ENCODE measurements at regions not wholly inside any gene's neighbourhood (a gene's known extent, or its start where the extent isn't known, plus 50 kb on each side); places are given as distances from the start of the nearest gene placed in this dataset.

- no peaks in the 10 kb centered on the region for H3K27me3 ChIP-seq (ENCODE audit: insufficient read depth, insufficient read length)
- H3K4me1 ChIP-seq (ENCODE audit: insufficient read depth, insufficient read length), result no peaks in the 10 kb centered on the region
- TF ChIP-seq ZNF274 (IDR thresholded peaks at IDR 0.05; ENCODE audit: low read depth, low read length) (no peak), SUZ12 (IDR thresholded peaks at IDR 0.05; ENCODE audit: extremely low read depth, insufficient read depth, insufficient read length) (no peak), YY1 (IDR thresholded peaks at IDR 0.05; ENCODE audit: insufficient read depth, insufficient read length) (no peak)
- H3K4me3 ChIP-seq (ENCODE audit: insufficient read length, low read depth), result no peak overlapping the region
- no peaks in the 10 kb centered on the region for H3K9me3 ChIP-seq (ENCODE audit: insufficient read depth, low read length)
- no peaks in the 10 kb centered on the region for H3K36me3 ChIP-seq (ENCODE audit: insufficient read depth, insufficient read length, low read length)
- no peak for DNase-seq (ENCODE audit: low read depth, low spot score)
- H3K9ac ChIP-seq (ENCODE audit: insufficient read length, low read depth), result no peak overlapping the region
Measured at GRCh38 chr2:204361738-204362137, 183.5 kb upstream of the PARD3B start.

- no peaks in the 10 kb centered on the region for H3K4me1 ChIP-seq (ENCODE audit: insufficient read depth, insufficient read length)
- no peak overlapping the region for H3K9ac ChIP-seq (ENCODE audit: insufficient read length, low read depth)
- H3K9me3 ChIP-seq (ENCODE audit: insufficient read depth, low read length), result no peaks in the 10 kb centered on the region
- no peaks in the 10 kb centered on the region for H3K27me3 ChIP-seq (ENCODE audit: insufficient read depth, insufficient read length)
- TF ChIP-seq SUZ12 (IDR thresholded peaks at IDR 0.05; ENCODE audit: extremely low read depth, insufficient read depth, insufficient read length) (no peak), YY1 (IDR thresholded peaks at IDR 0.05; ENCODE audit: insufficient read depth, insufficient read length) (no peak), ZNF274 (IDR thresholded peaks at IDR 0.05; ENCODE audit: low read depth, low read length) (no peak)
- H3K4me3 ChIP-seq (ENCODE audit: insufficient read length, low read depth), result no peak overlapping the region
- DNase-seq (ENCODE audit: low read depth, low spot score), result no peak
- H3K36me3 ChIP-seq (ENCODE audit: insufficient read depth, insufficient read length, low read length), result no peaks in the 10 kb centered on the region
Measured at GRCh38 chr2:204362581-204362980, 182.7 kb upstream of the PARD3B start.

- no peaks in the 10 kb centered on the region for H3K27me3 ChIP-seq (ENCODE audit: insufficient read depth, insufficient read length)
- no peaks in the 10 kb centered on the region for H3K4me1 ChIP-seq (ENCODE audit: insufficient read depth, insufficient read length)
- H3K9me3 ChIP-seq (ENCODE audit: insufficient read depth, low read length), result no peaks in the 10 kb centered on the region
- DNase-seq (ENCODE audit: low read depth, low spot score), result no peak
- no peak for TF ChIP-seq ZNF274 (IDR thresholded peaks at IDR 0.05; ENCODE audit: low read depth, low read length)
- TF ChIP-seq YY1 (IDR thresholded peaks at IDR 0.05; ENCODE audit: insufficient read depth, insufficient read length), result no peak
- TF ChIP-seq SUZ12 (IDR thresholded peaks at IDR 0.05; ENCODE audit: extremely low read depth, insufficient read depth, insufficient read length), result no peak
- H3K4me3 ChIP-seq (ENCODE audit: insufficient read length, low read depth), result no peak overlapping the region
- H3K36me3 ChIP-seq (ENCODE audit: insufficient read depth, insufficient read length, low read length), result no peaks in the 10 kb centered on the region
- no peak overlapping the region for H3K9ac ChIP-seq (ENCODE audit: insufficient read length, low read depth)
Measured at GRCh38 chr2:204363513-204363912, 181.8 kb upstream of the PARD3B start.

- no peaks in the 10 kb centered on the region for H3K9me3 ChIP-seq (ENCODE audit: insufficient read depth, low read length)
Measured at GRCh38 chr2:204364860-204365535, 180.3 kb upstream of the PARD3B start.

GRCh38 chr2:204365811-204366210 is 179.5 kb upstream of the PARD3B start:
- no peaks in the 10 kb centered on the region for H3K4me1 ChIP-seq (ENCODE audit: insufficient read depth, insufficient read length)
- TF ChIP-seq SUZ12 (IDR thresholded peaks at IDR 0.05; ENCODE audit: extremely low read depth, insufficient read depth, insufficient read length) (no peak), ZNF274 (IDR thresholded peaks at IDR 0.05; ENCODE audit: low read depth, low read length) (no peak), YY1 (IDR thresholded peaks at IDR 0.05; ENCODE audit: insufficient read depth, insufficient read length) (no peak)
- no peak overlapping the region for H3K9ac ChIP-seq (ENCODE audit: insufficient read length, low read depth)
- no peaks in the 10 kb centered on the region for H3K36me3 ChIP-seq (ENCODE audit: insufficient read depth, insufficient read length, low read length)
- DNase-seq (ENCODE audit: low read depth, low spot score), result no peak
- no peak overlapping the region for H3K4me3 ChIP-seq (ENCODE audit: insufficient read length, low read depth)
- no peaks in the 10 kb centered on the region for H3K9me3 ChIP-seq (ENCODE audit: insufficient read depth, low read length)
- no peaks in the 10 kb centered on the region for H3K27me3 ChIP-seq (ENCODE audit: insufficient read depth, insufficient read length)

More at GRCh38 chr2:204364860-204365535, 180.3 kb upstream of the PARD3B start:
- H3K4me3 ChIP-seq (ENCODE audit: insufficient read length, low read depth), result no peak overlapping the region
- H3K36me3 ChIP-seq (ENCODE audit: insufficient read depth, insufficient read length, low read length), result no peaks in the 10 kb centered on the region
- DNase-seq (ENCODE audit: low read depth, low spot score), result no peak
- TF ChIP-seq SUZ12 (IDR thresholded peaks at IDR 0.05; ENCODE audit: extremely low read depth, insufficient read depth, insufficient read length), result no peak
- TF ChIP-seq ZNF274 (IDR thresholded peaks at IDR 0.05; ENCODE audit: low read depth, low read length), result no peak
- no peak for TF ChIP-seq YY1 (IDR thresholded peaks at IDR 0.05; ENCODE audit: insufficient read depth, insufficient read length)
- H3K27me3 ChIP-seq (ENCODE audit: insufficient read depth, insufficient read length), result no peaks in the 10 kb centered on the region
- no peak overlapping the region for H3K9ac ChIP-seq (ENCODE audit: insufficient read length, low read depth)
- no peaks in the 10 kb centered on the region for H3K4me1 ChIP-seq (ENCODE audit: insufficient read depth, insufficient read length)

- H3K27me3 ChIP-seq (ENCODE audit: insufficient read depth, insufficient read length), result no peaks in the 10 kb centered on the region
- no peak for TF ChIP-seq YY1 (IDR thresholded peaks at IDR 0.05; ENCODE audit: insufficient read depth, insufficient read length)
- H3K9ac ChIP-seq (ENCODE audit: insufficient read length, low read depth), result no peak overlapping the region
- H3K4me1 ChIP-seq (ENCODE audit: insufficient read depth, insufficient read length), result no peaks in the 10 kb centered on the region
- H3K9me3 ChIP-seq (ENCODE audit: insufficient read depth, low read length), result no peaks in the 10 kb centered on the region
- no peak overlapping the region for H3K4me3 ChIP-seq (ENCODE audit: insufficient read length, low read depth)
- no peak for DNase-seq (ENCODE audit: low read depth, low spot score)
- H3K36me3 ChIP-seq (ENCODE audit: insufficient read depth, insufficient read length, low read length), result no peaks in the 10 kb centered on the region
Measured at GRCh38 chr2:204367466-204367865, 177.8 kb upstream of the PARD3B start.

GRCh38 chr2:204370172-204370718 is 175.0 kb upstream of the PARD3B start:
- TF ChIP-seq ZNF274 (IDR thresholded peaks at IDR 0.05; ENCODE audit: low read depth, low read length), result no peak
- no peak for TF ChIP-seq YY1 (IDR thresholded peaks at IDR 0.05; ENCODE audit: insufficient read depth, insufficient read length)
- TF ChIP-seq SUZ12 (IDR thresholded peaks at IDR 0.05; ENCODE audit: extremely low read depth, insufficient read depth, insufficient read length), result no peak
- DNase-seq (ENCODE audit: low read depth, low spot score), result peak; percentile 6
- no peaks in the 10 kb centered on the region for H3K27me3 ChIP-seq (ENCODE audit: insufficient read depth, insufficient read length)
- H3K9me3 ChIP-seq (ENCODE audit: insufficient read depth, low read length), result no peaks in the 10 kb centered on the region
- no peaks in the 10 kb centered on the region for H3K36me3 ChIP-seq (ENCODE audit: insufficient read depth, insufficient read length, low read length)
- H3K4me3 ChIP-seq (ENCODE audit: insufficient read length, low read depth), result no peak overlapping the region
- H3K4me1 ChIP-seq (ENCODE audit: insufficient read depth, insufficient read length), result no peaks in the 10 kb centered on the region
- no peak overlapping the region for H3K9ac ChIP-seq (ENCODE audit: insufficient read length, low read depth)

All from NT2/D1 (cell line).